ENCODE measurements at regions not wholly inside any gene's neighbourhood (a gene's known extent, or its start where the extent isn't known, plus 50 kb on each side); places are given as distances from the start of the nearest gene placed in this dataset.

GRCh38 chr3:182235504-182235903 lies 523.8 kb downstream of the SOX2 start:
- in situ Hi-C loops (cut with HindIII; ENCODE audit: low pct_unique_long_range_greater_than_20kb, low sequenced_read_pairs): no loop called here
- Histone ChIP-seq H3K27me3 (ENCODE audit: control insufficient read depth, insufficient read depth, low read length) (no peaks in the 10 kb centered on the region), H3K4me3 (ENCODE audit: low read depth in 2 of 2, low read length in 2 of 2) (no peak overlapping the region), H3K27ac (ENCODE audit: low read length) (no peak overlapping the region), H3K36me3 (ENCODE audit: control insufficient read depth, insufficient read depth, low read length) (no peaks in the 10 kb centered on the region), H3K4me1 (ENCODE audit: control insufficient read depth, insufficient read depth, low read length) (no peaks in the 10 kb centered on the region), H3K9me3 (ENCODE audit: control insufficient read depth, insufficient read depth, low read depth, low read length) (no peaks in the 10 kb centered on the region)
- ATAC-seq: no peak
- no peak for TF ChIP-seq SIN3A (IDR thresholded peaks at IDR 0.05; ENCODE audit: borderline replicate concordance, insufficient read depth, low read depth, low read length)
- TF ChIP-seq TCF7L2 (IDR thresholded peaks at IDR 0.05; ENCODE audit: low read depth, low read length): no peak
- no peak for TF ChIP-seq CTCF (IDR thresholded peaks at IDR 0.05)
- TF ChIP-seq POLR2AphosphoS5 (IDR thresholded peaks at IDR 0.05; ENCODE audit: low read depth, low read length): no peak
- no peak for TF ChIP-seq REST (IDR thresholded peaks at IDR 0.05; ENCODE audit: insufficient read depth in 1 of 2, low read depth in 2 of 2, low read length in 1 of 2)
- intact Hi-C loops (cut with micrococcal nuclease; ENCODE audit: unreplicated experiment): no loop called here
- BruUV-seq (replicated peaks): no TSS peak
- CTCF ChIA-PET: no interaction called here
- DNase-seq (ENCODE audit: low read depth, low spot score): no peak
- POLR2A ChIA-PET: no interaction called here

GRCh38 chr3:182238126-182238525 lies 526.4 kb downstream of the SOX2 start:
- Histone ChIP-seq H3K4me3 (ENCODE audit: low read depth in 2 of 2, low read length in 2 of 2) (no peak overlapping the region), H3K36me3 (ENCODE audit: control insufficient read depth, insufficient read depth, low read length) (no peaks in the 10 kb centered on the region), H3K27ac (ENCODE audit: low read length) (no peak overlapping the region), H3K4me1 (ENCODE audit: control insufficient read depth, insufficient read depth, low read length) (no peaks in the 10 kb centered on the region), H3K9me3 (ENCODE audit: control insufficient read depth, insufficient read depth, low read depth, low read length) (no peaks in the 10 kb centered on the region), H3K27me3 (ENCODE audit: control insufficient read depth, insufficient read depth, low read length) (no peaks in the 10 kb centered on the region)
- POLR2A ChIA-PET: no interaction called here
- no TSS peak for BruUV-seq (replicated peaks)
- TF ChIP-seq POLR2AphosphoS5 (IDR thresholded peaks at IDR 0.05; ENCODE audit: low read depth, low read length) (no peak), REST (IDR thresholded peaks at IDR 0.05; ENCODE audit: insufficient read depth in 1 of 2, low read depth in 2 of 2, low read length in 1 of 2) (no peak), SIN3A (IDR thresholded peaks at IDR 0.05; ENCODE audit: borderline replicate concordance, insufficient read depth, low read depth, low read length) (no peak), CTCF (IDR thresholded peaks at IDR 0.05) (no peak), TCF7L2 (IDR thresholded peaks at IDR 0.05; ENCODE audit: low read depth, low read length) (no peak)
- intact Hi-C loops (cut with micrococcal nuclease; ENCODE audit: unreplicated experiment): no loop called here
- ATAC-seq (no peak), DNase-seq (ENCODE audit: low read depth, low spot score) (no peak)
- CTCF ChIA-PET: no interaction called here
- in situ Hi-C loops (cut with HindIII; ENCODE audit: low pct_unique_long_range_greater_than_20kb, low sequenced_read_pairs): no loop called here

Data from Panc1 (cell line).